ENCODE measurements at regions not wholly inside any gene's neighbourhood (a gene's known extent, or its start where the extent isn't known, plus 50 kb on each side); places are given as distances from the start of the nearest gene placed in this dataset.
"Not testable (repeated sequence)": the region's sequence is repeated elsewhere in the genome, so short reads cannot be mapped to it uniquely, and the experiment has no call there.

GRCh38 chr10:32217216-32217615, 129.7 kb downstream of the EPC1 start:
- H3K36me3 ChIP-seq (ENCODE audit: insufficient read depth, low read length) = no peaks in the 10 kb centered on the region
- no peaks in the 10 kb centered on the region for H3K4me1 ChIP-seq (ENCODE audit: insufficient read depth, low read length)
- no peak overlapping the region for H3K9ac ChIP-seq (ENCODE audit: low read depth, low read length)
- peaks cover 8% of the 10 kb centered on the region for H3K9me3 ChIP-seq (ENCODE audit: control insufficient read depth, insufficient read depth, low read length)

- H3K4me1 ChIP-seq (ENCODE audit: insufficient read depth, low read length); H3K36me3 ChIP-seq (ENCODE audit: insufficient read depth, low read length); H3K9ac ChIP-seq (ENCODE audit: low read depth, low read length); H3K9me3 ChIP-seq (ENCODE audit: control insufficient read depth, insufficient read depth, low read length): not testable (repeated sequence)
Observed at GRCh38 chr10:32213838-32214237, 133.1 kb downstream of the EPC1 start.

GRCh38 chr10:32211046-32211363, 136.0 kb downstream of the EPC1 start:
- Histone ChIP-seq H3K9me3 (ENCODE audit: control insufficient read depth, insufficient read depth, low read length) (no peaks in the 10 kb centered on the region), H3K36me3 (ENCODE audit: insufficient read depth, low read length) (no peaks in the 10 kb centered on the region), H3K4me1 (ENCODE audit: insufficient read depth, low read length) (no peaks in the 10 kb centered on the region), H3K9ac (ENCODE audit: low read depth, low read length) (no peak overlapping the region)

GRCh38 chr10:32210306-32211045, 136.5 kb downstream of the EPC1 start:
- Histone ChIP-seq H3K4me1 (ENCODE audit: insufficient read depth, low read length) (no peaks in the 10 kb centered on the region), H3K9me3 (ENCODE audit: control insufficient read depth, insufficient read depth, low read length) (no peaks in the 10 kb centered on the region), H3K9ac (ENCODE audit: low read depth, low read length) (no peak overlapping the region), H3K36me3 (ENCODE audit: insufficient read depth, low read length) (no peaks in the 10 kb centered on the region)

- H3K9me3 ChIP-seq (ENCODE audit: control insufficient read depth, insufficient read depth, low read length); H3K9ac ChIP-seq (ENCODE audit: low read depth, low read length); H3K36me3 ChIP-seq (ENCODE audit: insufficient read depth, low read length); H3K4me1 ChIP-seq (ENCODE audit: insufficient read depth, low read length): not testable (repeated sequence)
Observed at GRCh38 chr10:32208005-32208404, 139.0 kb downstream of the EPC1 start.

GRCh38 chr10:32207544-32207943, 139.4 kb downstream of the EPC1 start:
- H3K4me1 ChIP-seq (ENCODE audit: insufficient read depth, low read length) = no peaks in the 10 kb centered on the region

GRCh38 chr10:32205670-32206069, 141.3 kb downstream of the EPC1 start:
- no peaks in the 10 kb centered on the region; the same call in 1 of the 2 replicates for H3K9me3 ChIP-seq (ENCODE audit: control insufficient read depth, insufficient read depth, low read length)

More at GRCh38 chr10:32207544-32207943, 139.4 kb downstream of the EPC1 start:
- no peak overlapping the region for H3K9ac ChIP-seq (ENCODE audit: low read depth, low read length)
- no peaks in the 10 kb centered on the region for H3K36me3 ChIP-seq (ENCODE audit: insufficient read depth, low read length)
- no peaks in the 10 kb centered on the region; the same call in 1 of the 2 replicates for H3K9me3 ChIP-seq (ENCODE audit: control insufficient read depth, insufficient read depth, low read length)

GRCh38 chr10:32204606-32205005, 142.4 kb downstream of the EPC1 start:
- H3K9me3 ChIP-seq (ENCODE audit: control insufficient read depth, insufficient read depth, low read length) = no peaks in the 10 kb centered on the region; the same call in 1 of the 2 replicates
- H3K9ac ChIP-seq (ENCODE audit: low read depth, low read length) = no peak overlapping the region
- no peaks in the 10 kb centered on the region for H3K4me1 ChIP-seq (ENCODE audit: insufficient read depth, low read length)
- no peaks in the 10 kb centered on the region for H3K36me3 ChIP-seq (ENCODE audit: insufficient read depth, low read length)

More at GRCh38 chr10:32205670-32206069, 141.3 kb downstream of the EPC1 start:
- H3K36me3 ChIP-seq (ENCODE audit: insufficient read depth, low read length) = no peaks in the 10 kb centered on the region
- H3K9ac ChIP-seq (ENCODE audit: low read depth, low read length) = no peak overlapping the region
- H3K4me1 ChIP-seq (ENCODE audit: insufficient read depth, low read length) = no peaks in the 10 kb centered on the region

GRCh38 chr10:32199714-32200394, 143.6 kb upstream of the KIF5B start:
- Histone ChIP-seq H3K9ac (ENCODE audit: low read depth, low read length) (no peak overlapping the region), H3K9me3 (ENCODE audit: control insufficient read depth, insufficient read depth, low read length) (no peaks in the 10 kb centered on the region; the same call in 1 of the 2 replicates), H3K4me1 (ENCODE audit: insufficient read depth, low read length) (no peaks in the 10 kb centered on the region), H3K36me3 (ENCODE audit: insufficient read depth, low read length) (no peaks in the 10 kb centered on the region)

- H3K4me1 ChIP-seq (ENCODE audit: insufficient read depth, low read length) = no peaks in the 10 kb centered on the region
- H3K9me3 ChIP-seq (ENCODE audit: control insufficient read depth, insufficient read depth, low read length) = no peaks in the 10 kb centered on the region
- H3K36me3 ChIP-seq (ENCODE audit: insufficient read depth, low read length) = no peaks in the 10 kb centered on the region
- no peak overlapping the region for H3K9ac ChIP-seq (ENCODE audit: low read depth, low read length)
Observed at GRCh38 chr10:32197423-32197822, 141.2 kb upstream of the KIF5B start.

- H3K36me3 ChIP-seq (ENCODE audit: insufficient read depth, low read length) = no peaks in the 10 kb centered on the region
- H3K9me3 ChIP-seq (ENCODE audit: control insufficient read depth, insufficient read depth, low read length) = no peaks in the 10 kb centered on the region
- no peak overlapping the region for H3K9ac ChIP-seq (ENCODE audit: low read depth, low read length)
- no peaks in the 10 kb centered on the region for H3K4me1 ChIP-seq (ENCODE audit: insufficient read depth, low read length)
Observed at GRCh38 chr10:32190890-32191491, 134.8 kb upstream of the KIF5B start.

GRCh38 chr10:32189400-32190084, 133.3 kb upstream of the KIF5B start:
- Histone ChIP-seq H3K4me1 (ENCODE audit: insufficient read depth, low read length) (no peaks in the 10 kb centered on the region), H3K9me3 (ENCODE audit: control insufficient read depth, insufficient read depth, low read length) (no peaks in the 10 kb centered on the region)

GRCh38 chr10:32188601-32189000, 132.4 kb upstream of the KIF5B start:
- H3K9me3 ChIP-seq (ENCODE audit: control insufficient read depth, insufficient read depth, low read length); H3K4me1 ChIP-seq (ENCODE audit: insufficient read depth, low read length); H3K36me3 ChIP-seq (ENCODE audit: insufficient read depth, low read length); H3K9ac ChIP-seq (ENCODE audit: low read depth, low read length): not testable (repeated sequence)

More at GRCh38 chr10:32189400-32190084, 133.3 kb upstream of the KIF5B start:
- Histone ChIP-seq H3K9ac (ENCODE audit: low read depth, low read length) (no peak overlapping the region), H3K36me3 (ENCODE audit: insufficient read depth, low read length) (no peaks in the 10 kb centered on the region)

- Histone ChIP-seq H3K4me1 (ENCODE audit: insufficient read depth, low read length) (no peaks in the 10 kb centered on the region), H3K9ac (ENCODE audit: low read depth, low read length) (no peak overlapping the region), H3K36me3 (ENCODE audit: insufficient read depth, low read length) (no peaks in the 10 kb centered on the region), H3K9me3 (ENCODE audit: control insufficient read depth, insufficient read depth, low read length) (no peaks in the 10 kb centered on the region)
Observed at GRCh38 chr10:32187686-32188085, 131.5 kb upstream of the KIF5B start.
